ENCODE measurements at regions not wholly inside any gene's neighbourhood (a gene's known extent, or its start where the extent isn't known, plus 50 kb on each side); places are given as distances from the start of the nearest gene placed in this dataset.
"Not testable (repeated sequence)": the region's sequence is repeated elsewhere in the genome, so short reads cannot be mapped to it uniquely, and the experiment has no call there.

- not testable (repeated sequence) for TF ChIP-seq CTCF (IDR thresholded peaks at IDR 0.05); EZH2 (IDR thresholded peaks at IDR 0.05; ENCODE audit: borderline replicate concordance, insufficient read depth, low read depth, low read length, poor library complexity, severe bottlenecking)
Observed at GRCh38 chr2:87514515-87514914, 233.4 kb upstream of the PLGLB2 start.
